ENCODE measurements at regions not wholly inside any gene's neighbourhood (a gene's known extent, or its start where the extent isn't known, plus 50 kb on each side); places are given as distances from the start of the nearest gene placed in this dataset.
"Not testable (repeated sequence)": the region's sequence is repeated elsewhere in the genome, so short reads cannot be mapped to it uniquely, and the experiment has no call there.

- no peak for DNase-seq (ENCODE audit: extremely low read depth in 1 of 11, low read depth in 9 of 11, low spot score in 4 of 11)
These were observed 450.6 kb upstream of the TBL1XR1 start for GRCh38 chr3:177647876-177648275.

GRCh38 chr3:177652556-177653291 is 455.4 kb upstream of the TBL1XR1 start:
- no peak for DNase-seq (ENCODE audit: extremely low read depth in 1 of 11, low read depth in 9 of 11, low spot score in 4 of 11)

GRCh38 chr3:177657243-177657642 is 460.0 kb upstream of the TBL1XR1 start:
- DNase-seq (ENCODE audit: extremely low read depth in 1 of 11, low read depth in 9 of 11, low spot score in 4 of 11), result no peak

GRCh38 chr3:177658354-177658753 is 461.1 kb upstream of the TBL1XR1 start:
- DNase-seq (ENCODE audit: extremely low read depth in 1 of 11, low read depth in 9 of 11, low spot score in 4 of 11), result peak in 4 of 11 donors; percentile 47 to 72 (median 60)

- not testable (repeated sequence) for DNase-seq (ENCODE audit: extremely low read depth in 1 of 11, low read depth in 9 of 11, low spot score in 4 of 11)
These were observed 467.3 kb upstream of the TBL1XR1 start for GRCh38 chr3:177664380-177665103.

- DNase-seq (ENCODE audit: extremely low read depth in 1 of 11, low read depth in 9 of 11, low spot score in 4 of 11), result no peak
These were observed 468.0 kb upstream of the TBL1XR1 start for GRCh38 chr3:177665122-177665808.

GRCh38 chr3:177672252-177672911 is 475.1 kb upstream of the TBL1XR1 start:
- DNase-seq (ENCODE audit: extremely low read depth in 1 of 11, low read depth in 9 of 11, low spot score in 4 of 11), result no peak

GRCh38 chr3:177673112-177673914 is 476.0 kb upstream of the TBL1XR1 start:
- peak in 1 of 11 donors; percentile 43 for DNase-seq (ENCODE audit: extremely low read depth in 1 of 11, low read depth in 9 of 11, low spot score in 4 of 11)

GRCh38 chr3:177674186-177674585 is 476.9 kb upstream of the TBL1XR1 start:
- no peak for DNase-seq (ENCODE audit: extremely low read depth in 1 of 11, low read depth in 9 of 11, low spot score in 4 of 11)

GRCh38 chr3:177676148-177676547 is 478.9 kb upstream of the TBL1XR1 start:
- no peak for DNase-seq (ENCODE audit: extremely low read depth in 1 of 11, low read depth in 9 of 11, low spot score in 4 of 11)

- DNase-seq (ENCODE audit: extremely low read depth in 1 of 11, low read depth in 9 of 11, low spot score in 4 of 11), result peak in 1 of 11 donors; percentile 54
These were observed 479.8 kb upstream of the TBL1XR1 start for GRCh38 chr3:177676947-177677587.

GRCh38 chr3:177679568-177680471 is 482.5 kb upstream of the TBL1XR1 start:
- DNase-seq (ENCODE audit: extremely low read depth in 1 of 11, low read depth in 9 of 11, low spot score in 4 of 11), result no peak

- no peak for DNase-seq (ENCODE audit: extremely low read depth in 1 of 11, low read depth in 9 of 11, low spot score in 4 of 11)
These were observed 483.2 kb upstream of the TBL1XR1 start for GRCh38 chr3:177680472-177680821.

GRCh38 chr3:177681156-177681555 is 483.9 kb upstream of the TBL1XR1 start:
- DNase-seq (ENCODE audit: extremely low read depth in 1 of 11, low read depth in 9 of 11, low spot score in 4 of 11), result peak in 2 of 11 donors; percentile 32 to 45

GRCh38 chr3:177681852-177682251 is 484.6 kb upstream of the TBL1XR1 start:
- DNase-seq (ENCODE audit: extremely low read depth in 1 of 11, low read depth in 9 of 11, low spot score in 4 of 11), result no peak

- DNase-seq (ENCODE audit: extremely low read depth in 1 of 11, low read depth in 9 of 11, low spot score in 4 of 11), result no peak
These were observed 486.3 kb upstream of the TBL1XR1 start for GRCh38 chr3:177683586-177683985.

GRCh38 chr3:177686671-177687070 is 489.4 kb upstream of the TBL1XR1 start:
- no peak for DNase-seq (ENCODE audit: extremely low read depth in 1 of 11, low read depth in 9 of 11, low spot score in 4 of 11)

Data from renal cortex interstitium (tissue), 11 donors.